H1 (cell line): ENCODE measurements at regions not wholly inside any gene's neighbourhood (a gene's known extent, or its start where the extent isn't known, plus 50 kb on each side); places are given as distances from the start of the nearest gene placed in this dataset.

Source experiments
- CTCF ChIA-PET: fragments of 300-600 bp; sonication (Branson Sonifier 250); formaldehyde crosslinking; loops from one replicate; lab custom pipeline; 2021; ENCODE audit not compliant: partially characterized antibody; lab: Charles Lee
- POLR2A ChIA-PET: fragments of 300-600 bp; sonication (Branson Sonifier 250); formaldehyde crosslinking; loops from one replicate; lab custom pipeline; 2021; ENCODE audit warnings: inconsistent platforms; ENCODE audit not compliant: partially characterized antibody; lab: Charles Lee
- DNase-seq, 2 experiments: peaks; one replicate each; pipeline versions ENCODE4 v3.0.0 to v3.0.0-alpha.2; 2010 to 2022; ENCODE audit warnings: low spot score in 2 of 2, low read depth in 1 of 2, mixed read lengths in 1 of 2
- FAIRE-seq: peaks from 2 replicates; lab custom pipeline; 2011; peaks lifted over from hg19 to GRCh38; lab: Jason Lieb, UNC
- H2AFZ ChIP-seq: 2 replicates; pipeline ENCODE4 v1.8.1; 2012; ENCODE audit warnings: low read length, inconsistent platforms
- H2AK5ac ChIP-seq: 2 replicates; pipeline ENCODE4 v1.6.1; 2013; ENCODE audit warnings: low read depth, low read length
- H2BK120ac ChIP-seq: replicated peaks from 2 replicates; pipeline ENCODE3; 2013; ENCODE audit warnings: low read depth, low read length, inconsistent platforms
- H2BK12ac ChIP-seq: 2 replicates; pipeline ENCODE4 v1.6.1; 2013; ENCODE audit warnings: low read depth, low read length
- H2BK15ac ChIP-seq: 2 replicates; pipeline ENCODE4 v1.6.1; 2013; ENCODE audit warnings: low read length
- H2BK20ac ChIP-seq: 2 replicates; pipeline ENCODE4 v1.6.1; 2013; ENCODE audit warnings: low read length
- H2BK5ac ChIP-seq: 2 replicates; pipeline ENCODE4 v1.6.1; 2013; ENCODE audit warnings: low read depth, low read length
- H3K14ac ChIP-seq: 2 replicates; pipeline ENCODE4 v1.6.1; 2013; ENCODE audit warnings: inconsistent platforms; ENCODE audit not compliant: insufficient read length
- H3K18ac ChIP-seq: 2 replicates; pipeline ENCODE4 v1.6.1; 2013; ENCODE audit warnings: low read length; ENCODE audit errors: extremely low read depth
- H3K23ac ChIP-seq: 2 replicates; pipeline ENCODE4 v1.6.1; 2013; ENCODE audit warnings: inconsistent platforms; ENCODE audit not compliant: insufficient read length
- H3K23me2 ChIP-seq: 2 replicates; pipeline ENCODE4 v1.6.1; 2013; ENCODE audit warnings: low read depth, low read length
- H3K27ac ChIP-seq: 2 replicates; pipeline ENCODE4 v1.6.1; 2011; ENCODE audit warnings: low read depth, low read length, inconsistent platforms
- H3K27me3 ChIP-seq, 4 experiments: replicated peaks in 1 of 4; 1 replicate in 1 of 4; 2 replicates in 3 of 4; pipeline versions ENCODE4 v1.6.1 to v1.8.1; 2011 to 2013; ENCODE audit warnings: low read length in 3 of 4, mild to moderate bottlenecking in 3 of 4, inconsistent platforms in 2 of 4, mixed read lengths in 2 of 4, moderate library complexity in 1 of 4; ENCODE audit not compliant: control insufficient read depth in 3 of 4, insufficient read depth in 3 of 4; ENCODE audit errors: extremely low read depth in 1 of 4
- H3K36me3 ChIP-seq, 4 experiments: 2 replicates each; pipeline versions ENCODE4 v1.6.1 to v1.8.1; 2011 to 2013; ENCODE audit warnings: mild to moderate bottlenecking in 4 of 4, low read length in 3 of 4, moderate library complexity in 2 of 4, control low read depth in 1 of 4, inconsistent platforms in 1 of 4; ENCODE audit not compliant: insufficient read depth in 4 of 4, control insufficient read depth in 2 of 4
- H3K4ac ChIP-seq: replicated peaks from 2 replicates; pipeline ENCODE3; 2013; ENCODE audit warnings: low read length, low read depth, mixed read lengths, inconsistent platforms; ENCODE audit not compliant: insufficient read length
- H3K4me1 ChIP-seq, 4 experiments: replicated peaks in 1 of 4; 1 replicate in 1 of 4; 2 replicates in 3 of 4; pipeline versions ENCODE4 v1.6.1 to v1.8.1; 2011 to 2013; ENCODE audit warnings: low read length in 3 of 4, inconsistent platforms in 2 of 4, mixed read lengths in 1 of 4; ENCODE audit not compliant: insufficient read depth in 4 of 4, control insufficient read depth in 3 of 4
- H3K4me2 ChIP-seq, 2 experiments: 2 replicates each; pipeline versions ENCODE4 v1.6.1 to v1.8.1; 2011 to 2013; ENCODE audit warnings: low read depth in 2 of 2, low read length in 2 of 2, control low read depth in 1 of 2, inconsistent platforms in 1 of 2, mild to moderate bottlenecking in 1 of 2; ENCODE audit not compliant: insufficient read depth in 1 of 2
- H3K4me3 ChIP-seq, 4 experiments: fragments of 200-600, 300-600 bp in 1 of 4; sonication (generic), shearing (Covaris generic), sonication (Bioruptor Twin) in 1 of 4; 2 replicates each; pipeline versions ENCODE4 v1.5.1 to v1.8.1; 2011 to 2016; ENCODE audit warnings: low read length in 4 of 4, low read depth in 3 of 4, control low read depth in 2 of 4, inconsistent platforms in 2 of 4, mild to moderate bottlenecking in 2 of 4, mixed read lengths in 1 of 4, moderate library complexity in 1 of 4; ENCODE audit not compliant: insufficient read depth in 2 of 4; ENCODE audit errors: extremely low read depth in 1 of 4
- H3K56ac ChIP-seq: replicated peaks from 2 replicates; pipeline ENCODE3; 2013; ENCODE audit warnings: low read depth, mild to moderate bottlenecking, mixed read lengths, low read length, inconsistent platforms; ENCODE audit not compliant: insufficient read length
- H3K79me1 ChIP-seq: 2 replicates; pipeline ENCODE4 v1.6.1; 2013; ENCODE audit warnings: low read depth, low read length, control low read depth
- H3K79me2 ChIP-seq, 2 experiments: 2 replicates each; pipeline versions ENCODE4 v1.6.1 to v1.8.1; 2012 to 2013; ENCODE audit warnings: low read length in 2 of 2, mild to moderate bottlenecking in 2 of 2, inconsistent platforms in 1 of 2; ENCODE audit not compliant: insufficient read depth in 2 of 2, control insufficient read depth in 1 of 2
- H3K9ac ChIP-seq, 4 experiments: replicated peaks in 1 of 4; 1 replicate in 1 of 4; 2 replicates in 3 of 4; pipeline versions ENCODE4 v1.6.1 to v1.8.1; 2011 to 2013; ENCODE audit warnings: low read depth in 3 of 4, low read length in 3 of 4, control low read depth in 2 of 4, mild to moderate bottlenecking in 2 of 4, moderate library complexity in 2 of 4, inconsistent platforms in 1 of 4; ENCODE audit errors: extremely low read depth in 1 of 4
- H3K9me3 ChIP-seq, 2 experiments: 2 replicates each; pipeline versions ENCODE4 v1.6.1 to v1.8.1; 2012 to 2013; ENCODE audit warnings: mild to moderate bottlenecking in 2 of 2, moderate library complexity in 2 of 2, control low read depth in 1 of 2, inconsistent platforms in 1 of 2, low read depth in 1 of 2, low read length in 1 of 2, mixed read lengths in 1 of 2; ENCODE audit not compliant: insufficient read depth in 2 of 2
- H4K20me1 ChIP-seq, 2 experiments: replicated peaks in 1 of 2; 2 replicates each; pipeline versions ENCODE3 to v1.8.1; 2011 to 2013; ENCODE audit warnings: inconsistent platforms in 2 of 2, low read length in 2 of 2, mild to moderate bottlenecking in 1 of 2; ENCODE audit not compliant: insufficient read depth in 2 of 2, control insufficient read depth in 1 of 2
- H4K5ac ChIP-seq: 2 replicates; pipeline ENCODE4 v1.6.1; 2013; ENCODE audit warnings: low read length, low read depth, mixed read lengths, inconsistent platforms; ENCODE audit not compliant: insufficient read length
- H4K8ac ChIP-seq: 2 replicates; pipeline ENCODE4 v1.8.0; 2013; ENCODE audit warnings: mild to moderate bottlenecking, moderate library complexity, low read length, inconsistent platforms; ENCODE audit not compliant: insufficient read depth; ENCODE audit errors: extremely low read depth
- H4K91ac ChIP-seq: replicated peaks from 2 replicates; pipeline ENCODE3; 2013; ENCODE audit warnings: low read length, mixed read lengths, inconsistent platforms; ENCODE audit not compliant: insufficient read length
- ATF3 ChIP-seq: IDR thresholded peaks from 2 replicates; pipeline ENCODE4 v1.6.1; 2011; ENCODE audit warnings: low read depth, mild to moderate bottlenecking, low read length; ENCODE audit not compliant: insufficient read depth
- WGBS, 2 experiments: shearing (Covaris generic) in 1 of 2; methylation state at CpG; one replicate each; pipeline versions ENCODE4 v1.1.6 to v1.1.7; 2013 to 2015; ENCODE audit warnings: low lambda C conversion rate in 2 of 2, mixed read lengths in 2 of 2, inconsistent platforms in 1 of 2, low coverage in 1 of 2, missing lambda C conversion rate in 1 of 2; ENCODE audit not compliant: insufficient replicate concordance in 2 of 2, insufficient coverage in 1 of 2, insufficient read length in 1 of 2; ENCODE audit errors: extremely low coverage in 1 of 2, missing lambda C conversion rate in 1 of 2; 5-methylcytosine and 5-hydroxymethylcytosine counted together

GRCh38 chr11:115893461-115894099, 389.4 kb upstream of the CADM1 start:
- H3K23me2 ChIP-seq: peaks cover 4% of the 10 kb centered on the region; the same call in 1 of the 2 replicates
- no peak overlapping the region for H4K91ac ChIP-seq
- H2BK5ac ChIP-seq: no peak overlapping the region
- no peak overlapping the region for H4K5ac ChIP-seq
- ChIA-PET CTCF (interaction anchor here (0.6 to 1.3 kb wide), 8 partner anchors 9 to 845 kb away, joined by 3 to 6 read pairs (median 4); no protein-coding TSS in a partner anchor), POLR2A (no interaction called here)
- no peaks in the 10 kb centered on the region for H3K27me3 ChIP-seq
- H3K4me2 ChIP-seq: no peak overlapping the region
- H3K79me1 ChIP-seq: no peaks in the 10 kb centered on the region
- H3K14ac ChIP-seq: no peak overlapping the region
- H3K23ac ChIP-seq: no peak overlapping the region
- H3K9me3 ChIP-seq: no peaks in the 10 kb centered on the region
- DNase-seq (no peak), FAIRE-seq (no peak)
- no peak overlapping the region for H3K4me3 ChIP-seq
- no peak overlapping the region for H2BK12ac ChIP-seq
- H3K9ac ChIP-seq: no peak overlapping the region; a peak in 1 of 7 replicates
- H3K18ac ChIP-seq: no peak overlapping the region
- no peak overlapping the region; the same call in 1 of the 2 replicates for H2AK5ac ChIP-seq
- no peak overlapping the region for H2BK120ac ChIP-seq
- no peak overlapping the region for H4K8ac ChIP-seq
- H3K36me3 ChIP-seq: no peaks in the 10 kb centered on the region
- no peak overlapping the region for H3K56ac ChIP-seq
- H3K27ac ChIP-seq: no peak overlapping the region
- H3K79me2 ChIP-seq: no peaks in the 10 kb centered on the region
- no peaks in the 10 kb centered on the region for H4K20me1 ChIP-seq
- TF ChIP-seq ATF3: no peak
- H2BK20ac ChIP-seq: no peak overlapping the region
- H2AFZ ChIP-seq: no peak overlapping the region
- H3K4ac ChIP-seq: no peak overlapping the region
- WGBS, 2 experiments: 89% methylated on average over 5 of the region's 5 CpGs; no CpG with 5 or more reads in 1 of the 2 experiments
- no peaks in the 10 kb centered on the region for H3K4me1 ChIP-seq
- no peak overlapping the region for H2BK15ac ChIP-seq
